ENCODE measurements at regions not wholly inside any gene's neighbourhood (a gene's known extent, or its start where the extent isn't known, plus 50 kb on each side); places are given as distances from the start of the nearest gene placed in this dataset.

- no peak overlapping the region for H3K27ac Mint-ChIP-seq
- no peak overlapping the region for H3K4me3 Mint-ChIP-seq
- peaks cover 2% of the 10 kb centered on the region for H3K9me3 Mint-ChIP-seq
- no peaks in the 10 kb centered on the region for H3K36me3 Mint-ChIP-seq
- no peaks in the 10 kb centered on the region for H3K27me3 Mint-ChIP-seq
- DNase-seq = no peak
- CTCF ChIA-PET = no interaction called here
- no peaks in the 10 kb centered on the region for H3K4me1 Mint-ChIP-seq
Observed at GRCh38 chr3:147846293-147846692, 437.1 kb downstream of the ZIC1 start.

GRCh38 chr3:147846854-147847478, 437.8 kb downstream of the ZIC1 start:
- no peak overlapping the region for H3K27ac Mint-ChIP-seq
- CTCF ChIA-PET = no interaction called here
- no peaks in the 10 kb centered on the region for H3K4me1 Mint-ChIP-seq
- no peaks in the 10 kb centered on the region for H3K27me3 Mint-ChIP-seq
- H3K36me3 Mint-ChIP-seq = no peaks in the 10 kb centered on the region
- H3K4me3 Mint-ChIP-seq = no peak overlapping the region
- no peak for DNase-seq
- H3K9me3 Mint-ChIP-seq = peaks cover 3% of the 10 kb centered on the region

GRCh38 chr3:147851062-147851461, 441.9 kb downstream of the ZIC1 start:
- CTCF ChIA-PET = no interaction called here
- no peaks in the 10 kb centered on the region for H3K4me1 Mint-ChIP-seq
- no peak overlapping the region for H3K27ac Mint-ChIP-seq

GRCh38 chr3:147854542-147854941, 445.4 kb downstream of the ZIC1 start:
- Mint-ChIP-seq H3K9me3 (peaks cover 5% of the 10 kb centered on the region), H3K4me1 (no peaks in the 10 kb centered on the region), H3K27me3 (no peaks in the 10 kb centered on the region), H3K36me3 (no peaks in the 10 kb centered on the region), H3K4me3 (no peak overlapping the region), H3K27ac (no peak overlapping the region)
- DNase-seq = no peak
- CTCF ChIA-PET = no interaction called here

More at GRCh38 chr3:147851062-147851461, 441.9 kb downstream of the ZIC1 start:
- no peak for DNase-seq
- H3K4me3 Mint-ChIP-seq = no peak overlapping the region
- H3K36me3 Mint-ChIP-seq = no peaks in the 10 kb centered on the region
- peaks cover 3% of the 10 kb centered on the region for H3K9me3 Mint-ChIP-seq
- no peaks in the 10 kb centered on the region for H3K27me3 Mint-ChIP-seq

- no peak for DNase-seq
- Mint-ChIP-seq H3K36me3 (no peaks in the 10 kb centered on the region), H3K27me3 (no peaks in the 10 kb centered on the region), H3K4me3 (no peak overlapping the region), H3K9me3 (peaks cover 21% of the 10 kb centered on the region), H3K4me1 (no peaks in the 10 kb centered on the region), H3K27ac (no peak overlapping the region)
- CTCF ChIA-PET = no interaction called here
Observed at GRCh38 chr3:147864754-147865354, 455.7 kb downstream of the ZIC1 start.

GRCh38 chr3:147866561-147866960, 457.4 kb downstream of the ZIC1 start:
- Mint-ChIP-seq H3K36me3 (no peaks in the 10 kb centered on the region), H3K9me3 (peaks cover 21% of the 10 kb centered on the region), H3K4me3 (no peak overlapping the region), H3K4me1 (no peaks in the 10 kb centered on the region), H3K27ac (no peak overlapping the region), H3K27me3 (no peaks in the 10 kb centered on the region)
- DNase-seq = no peak
- CTCF ChIA-PET = no interaction called here

GRCh38 chr3:147872568-147872967, 463.4 kb downstream of the ZIC1 start:
- Mint-ChIP-seq H3K4me1 (no peaks in the 10 kb centered on the region), H3K9me3 (peaks cover 4% of the 10 kb centered on the region), H3K27me3 (no peaks in the 10 kb centered on the region), H3K27ac (no peak overlapping the region), H3K4me3 (no peak overlapping the region), H3K36me3 (no peaks in the 10 kb centered on the region)
- CTCF ChIA-PET = no interaction called here
- no peak for DNase-seq

GRCh38 chr3:147875498-147875897, 466.3 kb downstream of the ZIC1 start:
- no peak for DNase-seq
- peaks cover 5% of the 10 kb centered on the region for H3K9me3 Mint-ChIP-seq
- no peaks in the 10 kb centered on the region for H3K4me1 Mint-ChIP-seq
- no peaks in the 10 kb centered on the region for H3K27me3 Mint-ChIP-seq
- no peak overlapping the region for H3K27ac Mint-ChIP-seq
- CTCF ChIA-PET = no interaction called here
- no peak overlapping the region for H3K4me3 Mint-ChIP-seq
- H3K36me3 Mint-ChIP-seq = no peaks in the 10 kb centered on the region

- DNase-seq = no peak
- H3K9me3 Mint-ChIP-seq = peaks cover 15% of the 10 kb centered on the region
- H3K4me3 Mint-ChIP-seq = no peak overlapping the region
- no peaks in the 10 kb centered on the region for H3K4me1 Mint-ChIP-seq
- H3K27me3 Mint-ChIP-seq = no peaks in the 10 kb centered on the region
- CTCF ChIA-PET = no interaction called here
- H3K36me3 Mint-ChIP-seq = no peaks in the 10 kb centered on the region
- H3K27ac Mint-ChIP-seq = no peak overlapping the region
Observed at GRCh38 chr3:147881933-147882332, 472.8 kb downstream of the ZIC1 start.

- Mint-ChIP-seq H3K36me3 (no peaks in the 10 kb centered on the region), H3K4me1 (no peaks in the 10 kb centered on the region), H3K27me3 (no peaks in the 10 kb centered on the region), H3K27ac (no peak overlapping the region), H3K9me3 (peaks cover 7% of the 10 kb centered on the region), H3K4me3 (no peak overlapping the region)
- CTCF ChIA-PET = no interaction called here
- DNase-seq = no peak
Observed at GRCh38 chr3:147886879-147887278, 477.7 kb downstream of the ZIC1 start.

GRCh38 chr3:147887797-147888196, 478.6 kb downstream of the ZIC1 start:
- Mint-ChIP-seq H3K4me1 (no peaks in the 10 kb centered on the region), H3K27me3 (no peaks in the 10 kb centered on the region), H3K9me3 (peaks cover 2% of the 10 kb centered on the region), H3K36me3 (no peaks in the 10 kb centered on the region), H3K27ac (no peak overlapping the region), H3K4me3 (no peak overlapping the region)
- DNase-seq = no peak
- CTCF ChIA-PET = no interaction called here

GRCh38 chr3:147890114-147890513, 480.9 kb downstream of the ZIC1 start:
- Mint-ChIP-seq H3K36me3 (no peaks in the 10 kb centered on the region), H3K27me3 (no peaks in the 10 kb centered on the region), H3K9me3 (no peaks in the 10 kb centered on the region), H3K4me3 (no peak overlapping the region), H3K27ac (no peak overlapping the region), H3K4me1 (no peaks in the 10 kb centered on the region)
- CTCF ChIA-PET = no interaction called here
- no peak for DNase-seq

GRCh38 chr3:147895509-147895908, 486.3 kb downstream of the ZIC1 start:
- no peak overlapping the region for H3K27ac Mint-ChIP-seq
- no peak for DNase-seq
- no peaks in the 10 kb centered on the region for H3K4me1 Mint-ChIP-seq
- no peaks in the 10 kb centered on the region for H3K36me3 Mint-ChIP-seq
- H3K9me3 Mint-ChIP-seq = peaks cover 2% of the 10 kb centered on the region
- CTCF ChIA-PET = no interaction called here
- no peaks in the 10 kb centered on the region for H3K27me3 Mint-ChIP-seq
- no peak overlapping the region for H3K4me3 Mint-ChIP-seq

- Mint-ChIP-seq H3K27ac (no peak overlapping the region), H3K9me3 (peaks cover 4% of the 10 kb centered on the region), H3K4me3 (no peak overlapping the region), H3K36me3 (no peaks in the 10 kb centered on the region), H3K4me1 (no peaks in the 10 kb centered on the region), H3K27me3 (no peaks in the 10 kb centered on the region)
- CTCF ChIA-PET = no interaction called here
- DNase-seq = no peak
Observed at GRCh38 chr3:147900851-147901250, 491.7 kb downstream of the ZIC1 start.

GRCh38 chr3:147903026-147903425, 493.9 kb downstream of the ZIC1 start:
- no peaks in the 10 kb centered on the region for H3K4me1 Mint-ChIP-seq
- no peak overlapping the region for H3K4me3 Mint-ChIP-seq
- no peak for DNase-seq
- CTCF ChIA-PET = no interaction called here
- H3K36me3 Mint-ChIP-seq = no peaks in the 10 kb centered on the region
- no peak overlapping the region for H3K27ac Mint-ChIP-seq
- H3K27me3 Mint-ChIP-seq = no peaks in the 10 kb centered on the region
- peaks cover 2% of the 10 kb centered on the region for H3K9me3 Mint-ChIP-seq

GRCh38 chr3:147904421-147904820, 495.3 kb downstream of the ZIC1 start:
- Mint-ChIP-seq H3K27ac (no peak overlapping the region), H3K4me3 (no peak overlapping the region)
- CTCF ChIA-PET = no interaction called here

More at GRCh38 chr3:147904421-147904820, 495.3 kb downstream of the ZIC1 start:
- Mint-ChIP-seq H3K27me3 (no peaks in the 10 kb centered on the region), H3K4me1 (no peaks in the 10 kb centered on the region), H3K9me3 (peaks cover 2% of the 10 kb centered on the region), H3K36me3 (no peaks in the 10 kb centered on the region)
- no peak for DNase-seq
